NCI-H2196 (cell line): ENCODE measurements at regions not wholly inside any gene's neighbourhood (a gene's known extent, or its start where the extent isn't known, plus 50 kb on each side); places are given as distances from the start of the nearest gene placed in this dataset.

ENCODE experiments used
- DNase-seq: peaks from one replicate; lab custom pipeline; 2025; ENCODE audit not compliant: unreplicated experiment; lab: John Stamatoyannopoulos, UW

DNA sequence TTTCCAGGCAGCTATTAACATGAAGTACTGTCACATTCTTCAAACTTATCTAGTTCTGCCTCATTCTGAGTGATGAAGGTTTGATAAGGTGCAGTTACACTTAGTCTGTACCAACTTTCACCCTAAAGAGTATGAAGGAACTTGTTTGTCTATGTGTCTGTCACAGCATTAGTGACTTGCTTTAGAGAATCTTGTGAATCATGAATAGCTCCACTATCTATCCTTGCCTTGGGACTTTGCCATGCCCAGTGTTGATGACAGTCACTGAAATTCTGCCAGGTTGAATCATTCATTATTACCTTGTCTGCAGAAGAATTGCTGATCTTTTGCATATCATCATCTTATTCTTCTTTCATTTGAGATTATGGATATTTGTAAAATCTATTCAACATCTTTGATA is 50.9 kb upstream of the A1CF start:
- no peak for DNase-seq

DNA sequence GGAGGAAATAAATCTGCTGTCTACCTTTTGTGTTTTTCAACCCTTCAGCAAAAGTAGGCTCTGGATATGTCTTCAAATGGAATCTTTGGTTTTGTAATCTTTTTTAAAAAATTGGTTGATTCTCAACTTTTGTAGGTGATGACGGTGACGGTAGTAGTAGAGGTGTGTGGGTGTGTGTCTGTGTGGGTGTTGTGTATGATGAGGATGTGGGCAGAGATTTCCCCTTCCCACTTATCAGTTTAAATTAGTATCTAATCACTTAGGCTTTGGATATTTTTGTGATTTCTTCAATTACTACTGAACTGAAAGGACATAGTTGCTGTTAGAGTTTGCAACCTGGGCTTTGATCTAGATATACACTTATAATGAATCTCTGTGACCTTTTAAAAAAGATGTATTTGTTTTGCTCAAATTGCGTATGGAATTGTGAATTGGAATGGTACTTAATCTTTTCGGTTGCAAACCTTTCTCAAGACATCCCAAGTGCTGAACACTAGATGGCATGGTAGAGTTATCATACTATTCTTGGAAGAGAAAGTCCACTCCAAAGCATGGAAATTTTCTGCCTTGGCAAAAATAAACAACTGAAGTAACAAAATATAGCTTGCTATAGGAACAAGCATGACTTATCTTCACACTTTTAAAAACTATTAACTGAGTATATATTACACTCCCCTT is 51.9 kb upstream of the A1CF start:
- no peak for DNase-seq

DNA sequence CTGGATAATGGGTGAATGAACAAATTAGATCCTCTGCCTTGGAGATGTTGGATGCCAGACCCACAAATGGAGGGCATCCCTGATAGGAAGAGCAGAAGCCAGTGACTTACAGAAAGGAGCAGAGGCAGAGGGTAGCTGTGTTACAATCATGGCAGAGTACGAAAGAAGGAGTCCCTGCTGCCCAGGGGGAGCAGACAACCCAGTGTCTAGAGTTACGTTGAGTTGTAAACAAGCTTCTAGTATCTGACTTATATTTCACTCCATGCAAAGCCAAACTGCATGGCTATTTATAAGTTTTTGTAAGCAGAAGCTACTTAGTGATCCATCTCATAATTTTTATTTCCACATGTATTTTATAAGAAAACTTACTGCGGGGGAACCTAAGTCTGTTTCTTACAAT is 56.2 kb upstream of the A1CF start:
- no peak for DNase-seq

DNA sequence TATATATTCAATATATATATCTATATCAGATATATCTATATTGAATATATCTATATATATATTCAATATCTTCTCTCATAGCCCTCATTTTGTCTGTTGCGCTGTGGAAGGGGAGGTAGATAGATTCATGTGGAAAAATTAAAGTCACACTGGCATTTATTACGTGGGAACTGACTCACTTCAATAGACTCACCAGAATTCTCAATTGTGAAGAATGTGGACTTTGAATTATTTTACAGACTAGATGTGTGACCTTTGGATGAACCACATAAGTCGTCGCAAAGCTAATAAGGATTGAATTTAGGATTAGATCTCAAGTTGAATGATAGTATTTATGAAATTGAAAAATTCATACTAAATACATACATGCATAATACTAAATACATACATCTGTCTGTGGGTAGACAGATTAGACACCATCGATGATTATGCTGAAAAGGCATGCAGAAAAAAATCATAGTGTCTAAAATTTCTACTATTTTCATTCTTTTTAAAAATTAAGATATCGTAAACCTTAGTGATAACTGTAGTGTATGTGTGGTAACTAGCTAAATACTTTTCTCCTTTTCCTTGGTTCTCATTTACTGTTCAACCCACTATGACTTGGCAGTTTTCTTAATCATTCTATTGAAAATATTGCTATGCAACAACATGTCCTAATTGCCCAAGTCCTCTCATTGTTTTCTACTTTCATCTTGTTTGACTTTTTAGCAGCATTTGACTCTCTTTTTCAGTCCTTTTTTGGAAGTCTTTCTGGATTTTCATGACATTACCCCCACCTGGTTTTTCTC is 61.8 kb upstream of the A1CF start:
- no peak for DNase-seq

DNA sequence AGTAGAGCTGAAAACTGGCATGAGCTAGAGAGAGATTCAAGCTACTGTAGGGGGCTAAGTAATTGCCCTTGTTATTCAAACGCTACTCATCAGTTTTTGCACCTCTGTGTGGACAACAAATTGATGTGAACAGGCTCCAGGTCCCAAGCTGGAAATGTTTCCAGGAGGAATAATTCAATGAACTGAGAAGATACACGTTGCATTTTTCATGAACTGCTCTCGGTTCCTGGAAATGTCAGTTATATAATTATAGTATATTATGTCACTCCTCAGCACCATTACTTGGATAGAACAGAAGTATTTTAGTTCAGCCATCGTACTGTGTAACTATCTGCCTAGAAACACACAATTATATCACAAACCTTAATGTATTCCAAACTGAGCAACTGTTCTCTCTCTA is 65.9 kb upstream of the A1CF start:
- no peak for DNase-seq

DNA sequence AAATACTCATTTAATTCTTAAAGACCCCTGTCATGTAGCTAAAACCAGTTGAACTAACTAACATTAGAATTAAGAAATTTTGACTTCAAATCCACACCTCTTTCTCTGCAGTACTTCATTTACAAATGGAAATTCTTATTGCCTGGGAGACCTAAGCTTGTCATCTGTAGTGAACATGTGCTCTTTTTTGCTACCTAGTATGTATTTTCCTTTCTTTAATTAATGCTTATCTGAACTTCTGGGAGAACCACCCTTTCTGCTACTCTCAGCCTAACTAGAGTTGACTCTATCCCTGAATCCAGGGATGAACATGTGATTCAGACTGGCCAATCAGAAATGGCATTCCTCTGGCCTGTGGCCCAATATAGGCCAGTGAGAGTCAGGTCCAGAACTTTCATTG is 75.9 kb upstream of the A1CF start:
- no peak for DNase-seq

DNA sequence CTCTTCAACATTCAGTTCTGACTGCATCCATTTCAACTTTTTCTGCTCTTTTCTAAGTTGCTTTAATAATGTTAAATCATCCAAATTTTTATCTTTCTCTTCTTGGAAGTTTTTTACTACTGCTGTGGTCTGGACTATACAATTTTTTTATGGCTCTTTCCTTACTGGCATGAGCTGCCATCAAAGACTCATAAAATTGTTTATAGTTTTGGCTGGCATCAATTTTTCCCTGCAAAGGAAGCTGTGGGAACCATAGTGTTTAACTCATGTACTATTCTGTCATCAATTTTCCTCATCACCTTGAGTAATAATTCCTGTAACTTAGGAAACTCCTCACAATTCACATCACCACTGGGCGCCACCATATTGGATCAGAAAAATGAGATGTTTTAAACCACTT is 77.6 kb upstream of the A1CF start:
- no peak for DNase-seq

DNA sequence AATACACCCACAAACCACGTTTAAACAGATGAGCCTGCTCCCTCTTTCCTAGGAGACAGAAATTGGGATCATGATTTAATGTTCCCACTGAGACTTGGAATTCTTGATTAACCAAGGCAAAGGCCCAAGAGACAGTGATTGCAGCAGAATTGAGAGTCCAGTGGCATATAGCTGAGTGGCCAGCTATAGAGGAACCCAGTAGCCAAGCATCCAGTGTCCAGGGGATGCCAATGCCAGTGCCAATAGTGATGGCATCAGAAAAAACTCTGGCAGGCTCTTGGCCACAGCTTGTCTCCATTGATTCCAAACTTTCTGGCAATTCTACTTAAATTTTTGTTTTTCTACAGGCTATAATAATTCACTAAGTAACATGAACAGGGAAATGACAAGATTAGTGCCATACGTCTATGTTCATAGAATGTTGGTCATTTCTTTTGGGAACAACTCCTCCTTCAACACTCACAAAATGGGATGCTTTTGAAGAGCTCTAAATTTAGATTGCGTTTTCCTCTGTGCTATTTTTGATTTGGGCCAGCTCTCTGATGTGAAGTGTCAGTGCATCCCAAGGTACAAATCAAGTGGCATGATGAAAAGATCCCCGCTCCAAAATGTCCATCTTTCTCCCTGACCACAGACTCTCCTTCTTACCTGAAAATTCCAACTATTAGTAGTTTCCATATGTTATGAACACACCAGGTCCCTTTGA is 83.1 kb upstream of the A1CF start:
- DNase-seq, result no peak

DNA sequence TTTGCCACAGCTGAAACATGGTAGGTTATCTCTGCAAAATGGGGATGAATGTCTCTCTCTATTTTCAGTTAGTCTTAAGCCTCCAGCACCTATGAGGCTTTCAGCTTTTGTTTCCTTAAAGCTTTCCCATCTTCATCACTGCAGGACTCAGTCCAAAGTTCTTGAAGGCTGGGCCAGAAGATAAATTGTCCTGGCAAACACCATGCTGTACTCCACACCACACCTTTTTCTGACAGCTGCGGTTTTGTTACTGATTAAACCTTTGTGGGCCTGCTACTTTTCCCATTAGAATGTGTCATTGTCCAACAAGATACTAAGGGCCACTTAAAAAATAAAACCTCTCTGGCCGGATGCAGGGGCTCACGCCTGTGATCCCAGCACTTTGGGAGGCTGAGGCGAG is 87.2 kb upstream of the A1CF start:
- no peak for DNase-seq

DNA sequence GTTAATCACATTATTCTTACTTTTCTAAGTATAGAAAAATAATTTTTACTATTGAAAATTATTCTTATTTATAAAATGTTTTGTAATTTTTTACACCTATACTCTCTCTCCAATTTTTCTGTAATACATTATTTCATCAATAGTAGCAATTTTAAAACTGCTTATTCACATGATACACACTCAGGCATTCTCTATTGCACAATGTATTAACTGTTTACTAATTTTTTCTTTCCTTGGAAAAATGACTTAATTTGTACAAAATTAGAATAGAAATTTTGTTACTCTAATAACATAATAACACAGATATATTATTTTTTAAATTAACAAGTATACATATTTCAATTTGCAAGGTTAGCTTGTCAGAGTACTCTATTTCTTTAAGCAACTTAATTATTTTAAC is 92.9 kb upstream of the PRKG1 start:
- DNase-seq, result no peak

DNA sequence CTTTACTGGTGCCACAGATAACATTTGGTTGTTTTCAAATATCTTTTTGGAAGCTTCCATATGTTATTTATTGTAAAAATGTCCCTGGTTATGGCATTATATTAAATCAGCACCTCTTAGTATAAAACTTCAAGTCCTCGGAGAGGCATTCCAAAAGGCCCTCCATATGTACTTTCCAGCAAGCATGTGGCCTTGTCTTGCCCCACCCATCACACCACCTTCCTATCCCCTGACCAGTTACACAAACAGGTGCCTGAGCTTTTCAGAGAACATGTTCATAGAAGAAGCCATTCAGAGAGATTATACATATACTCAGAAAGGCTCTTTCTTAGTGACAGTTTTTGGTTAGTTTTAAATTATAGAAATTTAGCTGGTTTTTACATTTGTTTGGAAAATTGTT is 92.4 kb upstream of the PRKG1 start:
- DNase-seq, result no peak

DNA sequence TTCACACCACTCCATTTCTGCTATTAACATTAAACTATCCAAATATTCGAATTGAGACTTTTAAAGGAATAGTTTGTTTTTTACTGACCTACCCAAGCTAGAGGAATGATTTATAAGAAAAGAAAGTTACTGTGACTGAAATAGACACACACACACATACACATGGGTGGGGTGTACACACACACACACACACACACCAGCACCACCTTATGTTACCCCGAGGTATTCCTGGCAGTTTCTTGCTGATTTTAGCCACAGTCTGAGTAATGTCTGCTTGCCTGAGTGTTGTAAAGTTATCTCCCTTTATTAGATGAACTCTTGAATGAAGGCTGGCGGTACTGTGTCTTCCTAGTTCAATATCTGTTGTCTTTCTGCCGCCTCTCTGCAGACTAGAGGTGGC is 91.3 kb upstream of the PRKG1 start:
- no peak for DNase-seq

DNA sequence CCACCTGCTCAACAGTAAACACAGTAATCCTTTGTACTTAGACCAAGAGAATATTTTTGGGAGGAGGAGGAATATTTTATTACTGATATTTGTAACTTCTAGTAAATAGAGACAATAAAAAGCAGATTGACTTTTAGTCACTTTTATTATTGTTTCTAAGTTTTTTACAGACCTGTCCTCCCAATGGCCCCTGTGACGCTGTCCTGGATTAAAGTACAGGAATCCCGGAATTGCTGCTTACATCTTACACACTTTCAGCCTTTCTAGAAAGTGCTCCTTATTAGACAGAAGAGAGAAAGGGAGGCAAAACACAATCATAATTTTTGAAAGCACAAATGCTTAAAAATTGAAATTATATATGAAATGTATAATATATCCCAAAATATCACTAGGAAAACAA is 86.4 kb upstream of the PRKG1 start:
- no peak for DNase-seq

DNA sequence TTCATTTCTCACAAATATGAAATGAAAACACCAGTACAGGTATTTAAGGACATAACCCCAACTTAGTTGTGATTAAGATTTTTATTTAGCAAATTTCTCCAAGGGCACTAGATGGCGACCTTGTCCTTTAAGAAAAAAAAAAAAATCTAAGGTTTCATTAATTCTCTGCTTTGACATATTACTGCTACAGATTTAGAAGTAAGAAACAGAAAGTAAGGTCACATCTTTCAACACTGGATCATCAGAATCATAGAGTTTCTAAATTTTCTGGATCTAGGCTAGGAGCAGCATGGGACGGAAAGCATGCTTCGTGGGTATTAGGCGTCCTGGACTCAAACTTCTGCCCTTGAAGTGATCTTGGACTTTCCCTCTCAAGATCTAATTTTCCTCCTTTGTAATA is 85.5 kb upstream of the PRKG1 start:
- DNase-seq, result no peak

DNA sequence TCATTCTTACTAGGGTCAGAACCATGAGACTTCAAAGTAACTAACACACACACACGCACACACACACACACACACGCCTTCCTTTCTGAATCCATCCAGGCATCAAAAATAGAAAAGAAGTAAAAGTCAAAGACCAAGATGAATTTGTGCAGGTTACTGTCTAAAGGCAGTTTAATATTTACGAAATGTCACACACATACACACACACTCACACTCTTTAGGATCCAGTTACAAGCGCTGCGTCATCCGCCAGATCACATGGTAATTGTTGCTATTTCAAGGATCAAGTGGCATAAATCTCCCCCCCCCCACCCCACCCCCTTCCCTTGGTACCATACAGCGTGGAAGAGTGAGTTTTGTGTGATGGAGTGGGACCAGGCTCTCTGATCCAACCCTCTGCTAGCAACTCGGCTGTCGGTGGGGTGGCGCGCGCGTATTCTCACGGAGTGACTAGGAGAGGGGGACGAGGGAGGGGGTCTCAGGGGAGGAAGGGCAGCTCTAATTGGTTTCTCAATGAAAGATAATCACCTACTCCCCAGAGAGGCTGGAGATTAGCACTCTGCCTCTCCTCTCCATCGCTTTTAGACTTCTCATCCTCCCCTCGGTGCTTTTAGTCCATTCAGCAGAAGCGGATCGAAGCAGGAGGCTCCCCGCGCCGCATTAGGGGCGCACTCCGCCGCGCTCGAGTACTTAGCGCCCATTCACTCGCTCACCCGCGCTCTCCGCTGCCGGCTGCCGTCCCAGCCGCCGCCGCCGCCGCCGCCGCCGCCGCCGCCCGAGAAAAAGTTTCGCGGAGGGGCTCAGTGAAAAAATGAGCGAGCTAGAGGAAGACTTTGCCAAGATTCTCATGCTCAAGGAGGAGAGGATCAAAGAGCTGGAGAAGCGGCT is 83.5 kb upstream of the PRKG1 start:
- no peak for DNase-seq

DNA sequence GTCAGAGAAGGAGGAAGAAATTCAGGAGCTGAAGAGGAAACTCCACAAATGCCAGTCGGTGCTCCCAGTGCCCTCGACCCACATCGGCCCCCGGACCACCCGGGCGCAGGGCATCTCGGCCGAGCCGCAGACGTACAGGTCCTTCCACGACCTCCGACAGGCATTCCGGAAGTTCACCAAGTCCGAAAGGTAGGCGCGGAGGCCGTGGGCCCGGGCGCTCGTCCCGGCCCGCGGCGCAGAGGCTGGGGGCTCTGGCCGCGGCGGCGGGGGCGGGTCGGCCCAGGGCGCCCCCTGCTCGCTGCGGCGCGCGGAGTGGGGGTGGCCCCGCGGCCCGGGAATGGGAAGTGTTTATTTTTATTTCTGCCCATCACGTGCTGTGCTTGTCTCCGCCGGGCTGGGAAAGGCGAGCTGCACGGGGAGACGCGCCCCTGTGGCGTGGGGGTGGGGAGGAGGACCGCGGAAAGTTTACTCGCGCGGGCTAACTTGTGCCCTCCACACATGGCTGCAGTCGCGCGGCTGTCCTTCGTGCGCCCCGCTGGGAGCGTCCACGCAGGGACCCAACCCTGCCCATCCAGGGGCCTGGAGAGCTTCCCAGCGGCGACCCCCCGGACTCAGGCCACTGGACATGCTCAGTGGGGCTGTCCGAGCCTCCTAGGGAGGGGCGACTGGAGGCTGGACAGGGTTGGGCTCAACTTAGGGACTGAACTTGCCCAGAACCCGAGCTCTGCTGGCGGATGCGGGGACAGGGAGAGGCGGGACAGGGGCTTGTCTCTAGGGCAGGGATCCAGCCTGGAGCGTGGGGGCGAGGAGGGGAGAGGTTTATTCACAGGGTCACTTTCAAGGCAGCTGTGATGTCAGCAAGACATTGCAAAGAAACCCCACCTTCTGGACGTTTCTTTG is 82.6 kb upstream of the PRKG1 start:
- DNase-seq, result no peak

DNA sequence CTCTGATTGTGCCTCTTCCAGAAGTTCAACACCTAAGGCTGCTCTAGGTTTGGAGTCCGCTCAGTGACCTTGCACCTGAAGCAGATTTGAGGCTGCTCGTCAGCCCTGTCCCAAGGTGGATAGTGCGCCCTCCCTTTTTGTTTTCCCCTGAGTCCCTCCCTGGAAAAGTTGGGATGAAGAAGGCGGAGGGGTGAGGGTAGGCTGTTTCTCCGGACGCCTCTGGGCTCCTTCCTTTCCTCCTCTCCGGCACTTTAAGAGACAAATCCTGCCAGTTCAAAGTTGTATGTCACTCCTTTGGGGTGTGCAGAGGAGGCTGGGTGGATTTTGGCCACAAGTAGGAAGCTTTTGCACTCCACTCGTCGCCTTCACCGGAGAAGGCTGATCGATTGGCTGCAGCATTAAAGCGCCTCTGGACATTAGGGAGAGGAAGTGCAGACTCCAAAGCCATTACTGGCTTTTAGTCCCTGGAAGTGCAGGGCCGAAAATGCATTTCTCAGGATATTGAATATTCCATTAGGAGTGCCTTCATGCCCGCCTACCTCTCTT is 81.9 kb upstream of the PRKG1 start:
- DNase-seq, result no peak

DNA sequence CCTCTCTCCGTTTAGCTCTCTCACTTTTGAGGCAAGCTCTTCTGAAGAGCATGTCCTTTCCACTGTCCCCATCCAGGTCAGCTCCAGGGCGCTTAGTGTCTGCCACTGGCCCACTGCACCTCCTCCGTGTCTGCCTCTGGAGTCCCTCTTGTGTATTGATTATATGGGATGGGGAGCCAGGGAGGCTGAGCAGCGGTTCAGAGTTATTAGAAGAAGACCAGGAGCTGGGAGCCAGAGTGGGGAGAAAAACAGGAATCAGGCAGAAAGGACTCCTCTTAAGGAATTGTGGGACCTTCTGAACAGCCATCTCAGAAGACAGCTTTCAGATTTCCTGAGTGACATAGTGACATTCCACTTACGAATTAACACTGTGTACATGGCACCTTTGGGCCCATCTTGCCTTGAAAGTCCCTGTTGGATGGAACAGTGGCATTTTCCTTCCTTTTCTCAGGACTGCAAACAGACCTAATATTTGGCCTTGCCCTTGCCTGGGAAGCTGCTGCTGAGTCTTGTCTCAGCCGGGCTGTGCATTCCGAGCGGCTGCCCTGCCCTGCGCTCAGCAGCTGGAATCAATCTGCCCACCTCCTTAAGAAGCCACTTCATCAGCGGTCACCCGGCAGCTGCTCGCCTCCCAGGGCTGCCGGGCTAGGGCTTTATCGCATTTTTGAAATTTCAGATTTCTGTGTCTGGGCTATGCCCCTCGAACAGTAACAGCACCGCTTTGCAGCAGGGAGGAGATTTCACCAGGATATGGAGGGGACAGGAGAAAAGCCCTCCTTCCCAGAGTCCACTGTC is 81.1 kb upstream of the PRKG1 start:
- DNase-seq, result no peak

DNA sequence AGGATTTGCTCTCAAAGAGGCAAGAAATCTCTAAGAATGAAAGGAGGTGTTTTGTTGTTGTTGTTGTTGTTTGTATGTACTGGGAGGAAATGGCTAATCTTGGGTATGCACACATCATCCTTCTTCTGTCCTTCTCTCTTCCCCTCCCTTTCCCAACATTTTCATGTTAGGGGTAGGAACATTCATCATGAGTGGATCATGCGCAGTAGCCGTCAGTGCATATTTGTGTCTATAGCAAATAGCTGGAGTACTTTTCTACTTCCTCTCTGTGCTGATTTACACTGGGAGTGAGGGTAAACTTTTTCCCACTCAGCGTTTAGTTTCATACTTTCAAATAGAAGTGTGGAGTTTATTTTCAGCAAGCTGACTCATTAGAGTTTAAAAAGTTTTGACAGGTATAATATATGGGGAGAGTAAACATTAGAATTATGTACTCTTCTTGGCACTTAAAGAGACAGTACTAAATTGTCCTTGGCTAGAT is 80.5 kb upstream of the PRKG1 start:
- no peak for DNase-seq
